Liver (tissue), 7 donors: ENCODE measurements at regions not wholly inside any gene's neighbourhood (a gene's known extent, or its start where the extent isn't known, plus 50 kb on each side); places are given as distances from the start of the nearest gene placed in this dataset.

Experiments
- DNase-seq: peaks from one replicate; pipeline ENCODE4 v3.0.0-alpha.2; 2017; ENCODE audit warnings: low spot score
- H3K27ac ChIP-seq, 2 donors: one replicate each; pipeline ENCODE4 v1.7.0; 2013; ENCODE audit warnings: inconsistent platforms in 2 of 2, low read length in 2 of 2, control low read depth in 1 of 2, low read depth in 1 of 2, mild to moderate bottlenecking in 1 of 2
- H3K27me3 ChIP-seq, 4 donors: one replicate each; pipeline versions ENCODE4 v1.6.1 to v1.7.0; 2013; ENCODE audit warnings: low read length in 3 of 4, inconsistent platforms in 1 of 4, mild to moderate bottlenecking in 1 of 4, moderate library complexity in 1 of 4; ENCODE audit not compliant: control insufficient read depth in 4 of 4, insufficient read depth in 4 of 4
- H3K36me3 ChIP-seq, 4 donors: one replicate each; pipeline versions ENCODE4 v1.6.1 to v1.7.0; 2013; ENCODE audit warnings: low read length in 3 of 4, mild to moderate bottlenecking in 3 of 4, low read depth in 1 of 4, moderate library complexity in 1 of 4; ENCODE audit not compliant: control insufficient read depth in 4 of 4, insufficient read depth in 3 of 4
- H3K4me1 ChIP-seq, 4 donors: one replicate each; pipeline versions ENCODE4 v1.6.1 to v1.7.0; 2013; ENCODE audit warnings: low read length in 3 of 4, mild to moderate bottlenecking in 3 of 4, moderate library complexity in 1 of 4; ENCODE audit not compliant: control insufficient read depth in 4 of 4, insufficient read depth in 4 of 4
- H3K4me3 ChIP-seq, 3 donors: one replicate each; pipeline versions ENCODE4 v1.6.1 to v1.7.0; 2013; ENCODE audit warnings: low read length in 3 of 3, control low read depth in 1 of 3, low read depth in 1 of 3, mild to moderate bottlenecking in 1 of 3
- H3K9ac ChIP-seq, 2 donors: one replicate each; pipeline ENCODE4 v1.7.0; 2013; ENCODE audit warnings: low read length in 2 of 2, mild to moderate bottlenecking in 2 of 2, moderate library complexity in 2 of 2, control low read depth in 1 of 2, low read depth in 1 of 2
- H3K9me3 ChIP-seq, 4 donors: one replicate each; pipeline versions ENCODE4 v1.6.1 to v1.7.0; 2013; ENCODE audit warnings: low read length in 3 of 4; ENCODE audit not compliant: control insufficient read depth in 4 of 4
- EGR1 ChIP-seq, 2 donors: IDR thresholded peaks; 2 replicates each; pipeline ENCODE4 v1.6.1; 2016 to 2018; ENCODE audit warnings: antibody characterized with exemption in 2 of 2, low read depth in 2 of 2
- FOXA1 ChIP-seq: IDR thresholded peaks from 2 replicates; pipeline ENCODE4 v1.6.1; 2016; ENCODE audit warnings: antibody characterized with exemption
- FOXA2 ChIP-seq: IDR thresholded peaks from 2 replicates; pipeline ENCODE4 v1.6.1; 2016; ENCODE audit warnings: antibody characterized with exemption
- GABPA ChIP-seq, 2 donors: IDR thresholded peaks in 1 of 2; conservative IDR thresholded peaks in 1 of 2; 2 replicates each; pipeline ENCODE4 v1.6.1; 2016; ENCODE audit warnings: antibody characterized with exemption in 2 of 2, mild to moderate bottlenecking in 1 of 2, moderate library complexity in 1 of 2
- HNF4A ChIP-seq, 2 donors: conservative IDR thresholded peaks; 2 replicates each; pipeline ENCODE4 v1.6.1; 2016; ENCODE audit warnings: antibody characterized with exemption in 2 of 2, mild to moderate bottlenecking in 2 of 2
- HNF4G ChIP-seq: IDR thresholded peaks from 2 replicates; pipeline ENCODE4 v1.6.1; 2016; ENCODE audit warnings: antibody characterized with exemption
- JUND ChIP-seq, 2 donors: IDR thresholded peaks; 2 replicates each; pipeline ENCODE4 v1.6.1; 2016; ENCODE audit warnings: antibody characterized with exemption in 2 of 2
- NR2F2 ChIP-seq: IDR thresholded peaks from 2 replicates; pipeline ENCODE4 v1.6.1; 2016; ENCODE audit warnings: antibody characterized with exemption
- RAD21 ChIP-seq, 2 donors: IDR thresholded peaks; 2 replicates each; pipeline ENCODE4 v1.6.1; 2016; ENCODE audit warnings: antibody characterized with exemption in 2 of 2, mild to moderate bottlenecking in 2 of 2
- RXRA ChIP-seq, 2 donors: IDR thresholded peaks; 2 replicates each; pipeline ENCODE4 v1.6.1; 2017 to 2018; ENCODE audit warnings: antibody characterized with exemption in 2 of 2, mild to moderate bottlenecking in 1 of 2
- SP1 ChIP-seq: IDR thresholded peaks from 2 replicates; pipeline ENCODE4 v1.6.1; 2018; ENCODE audit warnings: antibody characterized with exemption, mild to moderate bottlenecking
- TAF1 ChIP-seq: conservative IDR thresholded peaks from 2 replicates; pipeline ENCODE4 v1.6.1; 2016; ENCODE audit warnings: antibody characterized with exemption, mild to moderate bottlenecking
- YY1 ChIP-seq: IDR thresholded peaks from 2 replicates; pipeline ENCODE4 v1.6.1; 2016; ENCODE audit warnings: antibody characterized with exemption, mild to moderate bottlenecking
- TF ChIP-seq, protein P1 (sequence below): IDR thresholded peaks from 2 replicates; pipeline ENCODE4 v1.6.1; 2016; ENCODE audit warnings: antibody characterized with exemption, mild to moderate bottlenecking
- TF ChIP-seq, protein P2 (sequence below): IDR thresholded peaks from 2 replicates; pipeline ENCODE4 v1.6.1; 2016; ENCODE audit warnings: antibody characterized with exemption
- TF ChIP-seq, protein P3 (sequence below): IDR thresholded peaks from 2 replicates; pipeline ENCODE4 v1.6.1; 2016; ENCODE audit warnings: antibody characterized with exemption
- TF ChIP-seq, protein P4 (sequence below): fragments of 150-350 bp; IDR thresholded peaks from 2 replicates; pipeline ENCODE4 v1.5.1; 2017; ENCODE audit warnings: improper control_type of control experiment, low read depth, low read length; ENCODE audit not compliant: missing input control
- TF ChIP-seq, protein P5 (sequence below): IDR thresholded peaks from 2 replicates; pipeline ENCODE4 v1.6.1; 2016; ENCODE audit warnings: antibody characterized with exemption
- donor health status: healthy.
- donor health status: healthy.
- donor health status: healthy.
- donor health status: healthy.

DNA sequence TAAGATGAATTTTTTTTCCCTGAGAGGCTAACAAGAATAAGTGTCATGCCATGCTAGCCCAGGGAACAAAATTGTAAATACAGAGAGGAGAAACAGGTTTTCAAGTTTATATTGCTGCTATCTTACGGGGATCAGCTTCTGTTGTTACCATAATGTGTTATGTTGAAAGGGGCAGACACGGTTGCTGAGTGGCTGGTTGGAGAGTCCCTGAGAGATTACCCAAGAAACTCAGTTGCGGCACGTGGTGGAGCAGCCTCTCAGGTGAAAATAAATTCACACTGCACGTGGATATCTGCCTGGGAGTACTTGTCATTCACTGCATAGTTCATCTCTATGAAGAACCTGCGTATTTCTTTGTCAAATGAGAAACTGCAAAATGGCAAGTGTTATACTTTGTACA lies 293.6 kb downstream of the TDRD3 start (continued):
- TF ChIP-seq, protein P1, sequence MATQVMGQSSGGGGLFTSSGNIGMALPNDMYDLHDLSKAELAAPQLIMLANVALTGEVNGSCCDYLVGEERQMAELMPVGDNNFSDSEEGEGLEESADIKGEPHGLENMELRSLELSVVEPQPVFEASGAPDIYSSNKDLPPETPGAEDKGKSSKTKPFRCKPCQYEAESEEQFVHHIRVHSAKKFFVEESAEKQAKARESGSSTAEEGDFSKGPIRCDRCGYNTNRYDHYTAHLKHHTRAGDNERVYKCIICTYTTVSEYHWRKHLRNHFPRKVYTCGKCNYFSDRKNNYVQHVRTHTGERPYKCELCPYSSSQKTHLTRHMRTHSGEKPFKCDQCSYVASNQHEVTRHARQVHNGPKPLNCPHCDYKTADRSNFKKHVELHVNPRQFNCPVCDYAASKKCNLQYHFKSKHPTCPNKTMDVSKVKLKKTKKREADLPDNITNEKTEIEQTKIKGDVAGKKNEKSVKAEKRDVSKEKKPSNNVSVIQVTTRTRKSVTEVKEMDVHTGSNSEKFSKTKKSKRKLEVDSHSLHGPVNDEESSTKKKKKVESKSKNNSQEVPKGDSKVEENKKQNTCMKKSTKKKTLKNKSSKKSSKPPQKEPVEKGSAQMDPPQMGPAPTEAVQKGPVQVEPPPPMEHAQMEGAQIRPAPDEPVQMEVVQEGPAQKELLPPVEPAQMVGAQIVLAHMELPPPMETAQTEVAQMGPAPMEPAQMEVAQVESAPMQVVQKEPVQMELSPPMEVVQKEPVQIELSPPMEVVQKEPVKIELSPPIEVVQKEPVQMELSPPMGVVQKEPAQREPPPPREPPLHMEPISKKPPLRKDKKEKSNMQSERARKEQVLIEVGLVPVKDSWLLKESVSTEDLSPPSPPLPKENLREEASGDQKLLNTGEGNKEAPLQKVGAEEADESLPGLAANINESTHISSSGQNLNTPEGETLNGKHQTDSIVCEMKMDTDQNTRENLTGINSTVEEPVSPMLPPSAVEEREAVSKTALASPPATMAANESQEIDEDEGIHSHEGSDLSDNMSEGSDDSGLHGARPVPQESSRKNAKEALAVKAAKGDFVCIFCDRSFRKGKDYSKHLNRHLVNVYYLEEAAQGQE, result no peak
- TF ChIP-seq TAF1, result no peak
- TF ChIP-seq RAD21 (IDR thresholded peaks at IDR 0.05), result no peak

DNA sequence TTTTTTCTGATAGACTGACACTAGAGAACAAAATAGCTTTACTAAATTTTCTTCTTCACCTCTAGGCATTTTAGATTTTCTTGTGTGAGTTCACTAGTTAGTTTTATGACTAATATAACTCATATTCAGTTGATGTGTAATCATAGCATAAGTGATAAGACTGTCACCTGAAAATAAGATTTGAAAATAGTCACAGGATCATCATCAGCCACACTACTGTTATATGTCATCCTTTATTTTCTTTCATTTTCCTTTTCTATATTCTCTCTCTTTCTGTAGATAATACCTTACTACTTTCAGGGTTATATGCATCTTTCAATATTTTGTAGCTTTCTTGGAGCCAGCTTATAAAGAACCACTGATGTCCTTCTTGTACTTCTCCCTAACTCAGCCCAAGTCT lies 292.6 kb downstream of the TDRD3 start:
- no peak for DNase-seq
- no peak overlapping the region for H3K9ac ChIP-seq
- H3K9me3 ChIP-seq, result no peaks in the 10 kb centered on the region
- no peak overlapping the region for H3K4me3 ChIP-seq
- no peaks in the 10 kb centered on the region for H3K4me1 ChIP-seq
- TF ChIP-seq, protein P1, result no peak
- TF ChIP-seq NR2F2 (no peak), SP1 (no peak), HNF4G (no peak), TAF1 (no peak), FOXA1 (no peak), GABPA (IDR thresholded peaks at IDR 0.05 in 1 of 2, conservative IDR thresholded peaks at IDR 0.05 in 1 of 2) (no peak), YY1 (no peak), RAD21 (IDR thresholded peaks at IDR 0.05) (no peak), HNF4A (conservative IDR thresholded peaks at IDR 0.05) (no peak), JUND (IDR thresholded peaks at IDR 0.05) (no peak), RXRA (IDR thresholded peaks at IDR 0.05) (no peak), FOXA2 (no peak), EGR1 (IDR thresholded peaks at IDR 0.05; ENCODE audit: low read depth in 2 of 2) (no peak)
- TF ChIP-seq, protein P2, sequence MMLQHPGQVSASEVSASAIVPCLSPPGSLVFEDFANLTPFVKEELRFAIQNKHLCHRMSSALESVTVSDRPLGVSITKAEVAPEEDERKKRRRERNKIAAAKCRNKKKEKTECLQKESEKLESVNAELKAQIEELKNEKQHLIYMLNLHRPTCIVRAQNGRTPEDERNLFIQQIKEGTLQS, result no peak
- TF ChIP-seq, protein P3, sequence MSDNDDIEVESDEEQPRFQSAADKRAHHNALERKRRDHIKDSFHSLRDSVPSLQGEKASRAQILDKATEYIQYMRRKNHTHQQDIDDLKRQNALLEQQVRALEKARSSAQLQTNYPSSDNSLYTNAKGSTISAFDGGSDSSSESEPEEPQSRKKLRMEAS, result no peak
- TF ChIP-seq, protein P4, sequence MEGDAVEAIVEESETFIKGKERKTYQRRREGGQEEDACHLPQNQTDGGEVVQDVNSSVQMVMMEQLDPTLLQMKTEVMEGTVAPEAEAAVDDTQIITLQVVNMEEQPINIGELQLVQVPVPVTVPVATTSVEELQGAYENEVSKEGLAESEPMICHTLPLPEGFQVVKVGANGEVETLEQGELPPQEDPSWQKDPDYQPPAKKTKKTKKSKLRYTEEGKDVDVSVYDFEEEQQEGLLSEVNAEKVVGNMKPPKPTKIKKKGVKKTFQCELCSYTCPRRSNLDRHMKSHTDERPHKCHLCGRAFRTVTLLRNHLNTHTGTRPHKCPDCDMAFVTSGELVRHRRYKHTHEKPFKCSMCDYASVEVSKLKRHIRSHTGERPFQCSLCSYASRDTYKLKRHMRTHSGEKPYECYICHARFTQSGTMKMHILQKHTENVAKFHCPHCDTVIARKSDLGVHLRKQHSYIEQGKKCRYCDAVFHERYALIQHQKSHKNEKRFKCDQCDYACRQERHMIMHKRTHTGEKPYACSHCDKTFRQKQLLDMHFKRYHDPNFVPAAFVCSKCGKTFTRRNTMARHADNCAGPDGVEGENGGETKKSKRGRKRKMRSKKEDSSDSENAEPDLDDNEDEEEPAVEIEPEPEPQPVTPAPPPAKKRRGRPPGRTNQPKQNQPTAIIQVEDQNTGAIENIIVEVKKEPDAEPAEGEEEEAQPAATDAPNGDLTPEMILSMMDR, result no peak
- TF ChIP-seq, protein P5, sequence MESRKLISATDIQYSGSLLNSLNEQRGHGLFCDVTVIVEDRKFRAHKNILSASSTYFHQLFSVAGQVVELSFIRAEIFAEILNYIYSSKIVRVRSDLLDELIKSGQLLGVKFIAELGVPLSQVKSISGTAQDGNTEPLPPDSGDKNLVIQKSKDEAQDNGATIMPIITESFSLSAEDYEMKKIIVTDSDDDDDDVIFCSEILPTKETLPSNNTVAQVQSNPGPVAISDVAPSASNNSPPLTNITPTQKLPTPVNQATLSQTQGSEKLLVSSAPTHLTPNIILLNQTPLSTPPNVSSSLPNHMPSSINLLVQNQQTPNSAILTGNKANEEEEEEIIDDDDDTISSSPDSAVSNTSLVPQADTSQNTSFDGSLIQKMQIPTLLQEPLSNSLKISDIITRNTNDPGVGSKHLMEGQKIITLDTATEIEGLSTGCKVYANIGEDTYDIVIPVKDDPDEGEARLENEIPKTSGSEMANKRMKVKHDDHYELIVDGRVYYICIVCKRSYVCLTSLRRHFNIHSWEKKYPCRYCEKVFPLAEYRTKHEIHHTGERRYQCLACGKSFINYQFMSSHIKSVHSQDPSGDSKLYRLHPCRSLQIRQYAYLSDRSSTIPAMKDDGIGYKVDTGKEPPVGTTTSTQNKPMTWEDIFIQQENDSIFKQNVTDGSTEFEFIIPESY, result no peak
- H3K27me3 ChIP-seq, result no peaks in the 10 kb centered on the region
- no peak overlapping the region for H3K27ac ChIP-seq
- no peaks in the 10 kb centered on the region for H3K36me3 ChIP-seq
